Smooth muscle cell (in vitro differentiated cells): ENCODE measurements at regions not wholly inside any gene's neighbourhood (a gene's known extent, or its start where the extent isn't known, plus 50 kb on each side); places are given as distances from the start of the nearest gene placed in this dataset.

Source experiments
- DNase-seq: peaks from one replicate; lab custom pipeline; 2025; ENCODE audit not compliant: unreplicated experiment; lab: John Stamatoyannopoulos, UW
- H2AFZ ChIP-seq: fragments of 200-600 bp; sonication (generic); 2 replicates; pipeline ENCODE4 v1.6.0; 2016; ENCODE audit warnings: antibody characterized with exemption, low read depth, mild to moderate bottlenecking
- H3F3A ChIP-seq: fragments of 200-600 bp; sonication (generic); 2 replicates; pipeline ENCODE4 v1.6.0; 2017; ENCODE audit warnings: antibody characterized with exemption, low read depth
- H3K27ac ChIP-seq: fragments of 200-600 bp; sonication (generic); 2 replicates; pipeline ENCODE4 v1.5.1; 2016; ENCODE audit warnings: low read depth, mild to moderate bottlenecking
- H3K27me3 ChIP-seq: fragments of 200-600 bp; sonication (generic); 2 replicates; pipeline ENCODE4 v1.6.1; 2016; ENCODE audit warnings: low read depth, mild to moderate bottlenecking
- H3K36me3 ChIP-seq: fragments of 200-600 bp; sonication (generic); 2 replicates; pipeline ENCODE4 v1.5.1; 2016; ENCODE audit warnings: low read depth
- H3K4me1 ChIP-seq: fragments of 200-600 bp; sonication (generic); 2 replicates; pipeline ENCODE4 v1.5.1; 2016; ENCODE audit warnings: low read depth
- H3K4me2 ChIP-seq: fragments of 200-600 bp; sonication (generic); 2 replicates; pipeline ENCODE4 v1.6.0; 2016; ENCODE audit warnings: mild to moderate bottlenecking
- H3K4me3 ChIP-seq: fragments of 200-600 bp; sonication (generic); 2 replicates; pipeline ENCODE4 v1.5.1; 2016; ENCODE audit warnings: mild to moderate bottlenecking
- H3K79me2 ChIP-seq: fragments of 200-600 bp; sonication (generic); 2 replicates; pipeline ENCODE4 v1.6.0; 2016; ENCODE audit warnings: low read depth, mild to moderate bottlenecking
- H3K9ac ChIP-seq: fragments of 200-600 bp; sonication (generic); 2 replicates; pipeline ENCODE4 v1.6.0; 2016; ENCODE audit warnings: low read depth
- H3K9me3 ChIP-seq: fragments of 200-600 bp; sonication (generic); replicated peaks from 2 replicates; pipeline ENCODE4 v1.5.1; 2016; ENCODE audit warnings: low read depth
- H4K20me1 ChIP-seq: fragments of 200-600 bp; sonication (generic); 2 replicates; pipeline ENCODE4 v1.6.0; 2016; ENCODE audit warnings: low read depth
- WGBS: methylation state at CpG from one replicate; pipeline ENCODE4 v1.1.7; 2016; ENCODE audit warnings: low lambda C conversion rate; 5-methylcytosine and 5-hydroxymethylcytosine counted together
- TF ChIP-seq, protein P1 (sequence below): fragments of 200-600 bp; sonication (generic); IDR thresholded peaks from 2 replicates; pipeline ENCODE4 v1.5.1; 2017; ENCODE audit warnings: borderline replicate concordance, mild to moderate bottlenecking, antibody characterized with exemption; ENCODE audit not compliant: insufficient read depth, poor library complexity, severe bottlenecking

DNA sequence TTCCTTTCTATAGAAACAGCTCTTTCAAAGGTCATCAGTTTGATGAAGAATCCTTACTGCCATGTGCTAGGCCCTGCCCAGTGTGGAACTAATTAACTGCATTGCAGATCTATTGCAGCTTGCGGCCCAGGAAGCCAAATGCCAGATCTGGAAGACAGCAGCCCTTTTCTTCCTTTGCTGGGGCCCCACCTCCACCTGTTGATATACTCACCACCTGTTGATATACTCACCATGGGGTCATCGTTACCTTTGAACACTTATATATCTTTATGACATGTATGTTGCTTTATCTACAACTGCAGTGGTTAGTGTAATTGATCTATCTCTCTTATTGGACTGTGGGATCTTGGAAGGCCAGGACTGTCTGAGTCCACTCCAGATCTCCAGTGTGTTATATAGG, 292.5 kb downstream of the ATP23 start:
- H3K79me2 ChIP-seq = no peaks in the 10 kb centered on the region
- H3F3A ChIP-seq = no peaks in the 10 kb centered on the region
- no peaks in the 10 kb centered on the region for H3K4me1 ChIP-seq
- H3K36me3 ChIP-seq = no peaks in the 10 kb centered on the region
- WGBS = 95% methylated on average over 2 of the region's 2 CpGs
- H3K9me3 ChIP-seq = no peaks in the 10 kb centered on the region
- TF ChIP-seq, protein P1, sequence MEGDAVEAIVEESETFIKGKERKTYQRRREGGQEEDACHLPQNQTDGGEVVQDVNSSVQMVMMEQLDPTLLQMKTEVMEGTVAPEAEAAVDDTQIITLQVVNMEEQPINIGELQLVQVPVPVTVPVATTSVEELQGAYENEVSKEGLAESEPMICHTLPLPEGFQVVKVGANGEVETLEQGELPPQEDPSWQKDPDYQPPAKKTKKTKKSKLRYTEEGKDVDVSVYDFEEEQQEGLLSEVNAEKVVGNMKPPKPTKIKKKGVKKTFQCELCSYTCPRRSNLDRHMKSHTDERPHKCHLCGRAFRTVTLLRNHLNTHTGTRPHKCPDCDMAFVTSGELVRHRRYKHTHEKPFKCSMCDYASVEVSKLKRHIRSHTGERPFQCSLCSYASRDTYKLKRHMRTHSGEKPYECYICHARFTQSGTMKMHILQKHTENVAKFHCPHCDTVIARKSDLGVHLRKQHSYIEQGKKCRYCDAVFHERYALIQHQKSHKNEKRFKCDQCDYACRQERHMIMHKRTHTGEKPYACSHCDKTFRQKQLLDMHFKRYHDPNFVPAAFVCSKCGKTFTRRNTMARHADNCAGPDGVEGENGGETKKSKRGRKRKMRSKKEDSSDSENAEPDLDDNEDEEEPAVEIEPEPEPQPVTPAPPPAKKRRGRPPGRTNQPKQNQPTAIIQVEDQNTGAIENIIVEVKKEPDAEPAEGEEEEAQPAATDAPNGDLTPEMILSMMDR = no peak
- no peak overlapping the region for H3K27ac ChIP-seq
- no peak overlapping the region for H3K4me3 ChIP-seq
- no peak for DNase-seq
- peaks cover 6% of the 10 kb centered on the region for H3K27me3 ChIP-seq
- no peaks in the 10 kb centered on the region for H4K20me1 ChIP-seq
- H3K9ac ChIP-seq = no peak overlapping the region
- no peak overlapping the region for H2AFZ ChIP-seq
- H3K4me2 ChIP-seq = no peak overlapping the region

DNA sequence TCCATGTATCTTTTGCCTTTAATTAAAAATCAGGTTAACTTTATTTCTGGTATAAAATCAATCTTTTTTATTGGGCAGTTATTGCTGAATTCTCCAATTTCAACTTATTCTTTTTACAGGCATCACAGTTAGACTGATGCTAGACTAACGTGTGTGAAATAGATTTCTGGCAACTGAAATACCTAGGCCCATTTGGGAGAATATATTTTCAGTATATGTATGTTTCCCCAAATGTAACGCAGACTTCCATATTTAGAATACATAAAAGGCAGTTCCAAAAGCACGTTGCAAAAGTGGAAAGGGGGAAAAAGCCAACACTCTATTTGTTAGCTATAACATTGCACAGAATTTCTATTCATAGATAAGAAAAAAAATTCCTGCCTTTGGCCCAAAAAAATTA, 297.0 kb downstream of the ATP23 start:
- DNase-seq = no peak
- no peak overlapping the region for H3K27ac ChIP-seq
- WGBS = 90% methylated on average over 3 of the region's 3 CpGs
- no peaks in the 10 kb centered on the region for H3K36me3 ChIP-seq
- no peaks in the 10 kb centered on the region for H3K79me2 ChIP-seq
- H3K27me3 ChIP-seq = peaks cover 6% of the 10 kb centered on the region
- H2AFZ ChIP-seq = no peak overlapping the region
- TF ChIP-seq, protein P1 = no peak
- H3K4me1 ChIP-seq = no peaks in the 10 kb centered on the region
- H3K9me3 ChIP-seq = no peaks in the 10 kb centered on the region
- H3K4me2 ChIP-seq = no peak overlapping the region
- H3F3A ChIP-seq = no peaks in the 10 kb centered on the region
- no peaks in the 10 kb centered on the region for H4K20me1 ChIP-seq
- H3K9ac ChIP-seq = no peak overlapping the region
- H3K4me3 ChIP-seq = no peak overlapping the region

DNA sequence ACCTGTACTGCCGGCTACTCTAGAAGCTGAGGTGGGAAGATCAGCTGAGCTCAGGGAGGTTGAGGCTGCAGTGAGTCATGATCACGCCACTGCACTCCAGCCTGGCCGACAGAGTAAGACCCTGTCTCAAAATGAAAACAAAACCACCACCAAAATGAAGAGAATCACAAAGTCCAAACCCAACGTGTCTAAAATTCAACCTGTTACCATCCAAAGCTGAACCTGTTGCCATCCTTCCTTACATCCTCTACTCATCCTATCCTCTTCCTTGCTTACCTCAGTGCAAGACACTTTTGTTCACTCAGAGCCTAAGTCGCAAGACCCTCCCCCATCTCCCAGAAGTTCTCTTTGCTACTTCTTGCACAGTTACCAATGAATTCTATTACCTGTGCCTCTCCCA, 299.7 kb downstream of the ATP23 start:
- Histone ChIP-seq H3F3A (no peaks in the 10 kb centered on the region), H3K27me3 (peaks cover 6% of the 10 kb centered on the region), H4K20me1 (no peaks in the 10 kb centered on the region), H3K36me3 (no peaks in the 10 kb centered on the region), H3K9me3 (no peaks in the 10 kb centered on the region), H3K4me3 (no peak overlapping the region), H2AFZ (no peak overlapping the region), H3K27ac (no peak overlapping the region), H3K79me2 (no peaks in the 10 kb centered on the region), H3K9ac (no peak overlapping the region), H3K4me1 (no peaks in the 10 kb centered on the region), H3K4me2 (no peak overlapping the region)
- WGBS = 93% methylated on average over 5 of the region's 5 CpGs
- no peak for DNase-seq
- TF ChIP-seq, protein P1 = no peak

DNA sequence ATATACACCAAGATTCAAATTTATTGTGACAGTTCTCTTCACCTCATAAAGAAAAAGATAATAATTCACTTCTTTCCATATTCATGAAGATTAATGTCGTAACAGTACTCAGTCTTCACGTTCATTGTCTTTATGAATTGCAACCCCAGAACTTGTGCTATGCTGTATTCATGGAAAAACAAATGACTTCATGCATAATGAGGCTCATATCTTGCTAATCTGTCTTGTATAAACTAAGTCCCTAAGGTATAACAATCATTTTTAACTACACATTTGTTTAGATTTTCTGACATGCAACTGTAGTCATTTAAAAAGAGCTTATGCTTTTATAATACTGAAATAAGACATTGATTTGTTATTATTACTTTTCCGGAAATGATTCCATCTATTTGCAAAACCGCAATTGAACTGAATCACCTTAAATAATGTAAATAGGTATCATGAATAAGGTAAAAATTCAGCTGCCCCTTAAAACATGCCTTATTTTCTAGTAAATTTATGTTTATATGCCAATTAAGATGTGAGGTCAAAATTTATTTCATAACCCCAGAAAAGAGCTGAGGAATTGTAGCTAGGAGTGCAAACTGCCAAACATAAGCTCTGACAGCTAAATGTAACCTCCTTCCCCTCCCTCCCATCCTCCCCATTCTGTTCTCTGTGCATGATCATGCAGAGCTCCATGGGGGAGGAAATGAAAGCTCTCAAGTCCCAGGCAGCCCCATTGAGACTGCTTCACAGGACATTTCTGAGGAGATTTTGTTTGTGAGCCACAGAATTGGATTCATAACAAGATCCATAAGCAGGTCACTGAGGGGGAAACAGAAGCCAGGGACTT, 301.6 kb downstream of the ATP23 start:
- WGBS = 81% methylated on average over 4 of the region's 4 CpGs

More for the DNA sequence above, 301.6 kb downstream of the ATP23 start:
- Histone ChIP-seq H2AFZ (no peak overlapping the region), H3K27ac (no peak overlapping the region), H3K79me2 (no peaks in the 10 kb centered on the region), H3K9ac (no peak overlapping the region), H4K20me1 (no peaks in the 10 kb centered on the region), H3K4me1 (no peaks in the 10 kb centered on the region), H3K4me3 (no peak overlapping the region), H3K9me3 (no peaks in the 10 kb centered on the region), H3F3A (no peaks in the 10 kb centered on the region), H3K27me3 (no peaks in the 10 kb centered on the region), H3K36me3 (no peaks in the 10 kb centered on the region), H3K4me2 (no peak overlapping the region)
- no peak for DNase-seq
- TF ChIP-seq, protein P1 = no peak
